Progenitor cell of endocrine pancreas (in vitro differentiated cells): ENCODE measurements at regions not wholly inside any gene's neighbourhood (a gene's known extent, or its start where the extent isn't known, plus 50 kb on each side); places are given as distances from the start of the nearest gene placed in this dataset.

Experiments
- DNase-seq: peaks from one replicate; pipeline ENCODE4 v3.0.0; 2021; ENCODE audit warnings: low spot score; ENCODE audit not compliant: unreplicated experiment
- H3K27ac Mint-ChIP-seq: 2 replicates; pipeline ENCODE4 v1.8.0; 2021; ENCODE audit warnings: mild to moderate bottlenecking, moderate library complexity, mixed read lengths
- H3K27me3 Mint-ChIP-seq: 2 replicates; pipeline ENCODE4 v1.8.0; 2021; ENCODE audit warnings: mixed read lengths
- H3K36me3 Mint-ChIP-seq: 2 replicates; pipeline ENCODE4 v1.8.0; 2022; ENCODE audit warnings: mixed read lengths; ENCODE audit not compliant: insufficient read depth
- H3K4me1 Mint-ChIP-seq: 2 replicates; pipeline ENCODE4 v1.8.0; 2021; ENCODE audit warnings: low read depth, mixed read lengths
- H3K4me3 Mint-ChIP-seq: 2 replicates; pipeline ENCODE4 v1.8.0; 2021; ENCODE audit warnings: low read depth, mild to moderate bottlenecking, moderate library complexity, mixed read lengths
- H3K9me3 Mint-ChIP-seq: 2 replicates; pipeline ENCODE4 v1.8.0; 2021; ENCODE audit warnings: low read depth, mixed read lengths
- CTCF ChIP-seq: fragments of 200-600 bp; sonication (generic); IDR thresholded peaks from one replicate; pipeline ENCODE4 v1.5.0; 2021; ENCODE audit warnings: antibody characterized with exemption, mild to moderate bottlenecking; ENCODE audit not compliant: unreplicated experiment

DNA sequence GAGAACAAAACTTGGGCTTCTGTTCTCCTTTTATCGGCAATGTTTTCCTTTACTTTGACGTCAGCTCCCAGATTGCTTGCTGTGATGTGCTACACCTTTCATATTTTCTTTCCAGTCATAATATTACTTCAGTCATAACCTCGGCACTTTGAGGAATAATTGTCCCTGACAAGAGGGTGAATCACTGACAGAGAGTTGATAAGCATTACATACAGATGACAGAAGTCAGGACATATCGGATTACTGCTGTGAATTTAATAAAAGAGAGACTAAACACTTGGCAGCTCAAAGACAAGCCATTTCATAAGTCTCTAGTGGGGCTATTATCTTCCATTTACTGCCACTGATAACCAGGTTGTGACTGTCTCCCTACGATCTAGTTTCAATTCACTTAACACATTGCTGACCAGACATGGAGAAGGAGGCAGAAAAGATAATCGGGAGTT lies 362.1 kb upstream of the ARRDC4 start:
- no peak overlapping the region for H3K27ac Mint-ChIP-seq
- H3K36me3 Mint-ChIP-seq: no peaks in the 10 kb centered on the region
- TF ChIP-seq CTCF: no peak
- H3K9me3 Mint-ChIP-seq: no peaks in the 10 kb centered on the region
- peaks cover 9% of the 10 kb centered on the region for H3K27me3 Mint-ChIP-seq
- H3K4me3 Mint-ChIP-seq: no peak overlapping the region
- no peak for DNase-seq
- H3K4me1 Mint-ChIP-seq: peaks cover 2% of the 10 kb centered on the region

- Mint-ChIP-seq H3K4me3 (no peak overlapping the region), H3K27ac (no peak overlapping the region), H3K36me3 (no peaks in the 10 kb centered on the region), H3K9me3 (no peaks in the 10 kb centered on the region), H3K4me1 (no peaks in the 10 kb centered on the region), H3K27me3 (peaks cover 9% of the 10 kb centered on the region)
- TF ChIP-seq CTCF: no peak
- no peak for DNase-seq
Observed at GRCh38 chr15:97600190-97600589, 360.3 kb upstream of the ARRDC4 start.

DNA sequence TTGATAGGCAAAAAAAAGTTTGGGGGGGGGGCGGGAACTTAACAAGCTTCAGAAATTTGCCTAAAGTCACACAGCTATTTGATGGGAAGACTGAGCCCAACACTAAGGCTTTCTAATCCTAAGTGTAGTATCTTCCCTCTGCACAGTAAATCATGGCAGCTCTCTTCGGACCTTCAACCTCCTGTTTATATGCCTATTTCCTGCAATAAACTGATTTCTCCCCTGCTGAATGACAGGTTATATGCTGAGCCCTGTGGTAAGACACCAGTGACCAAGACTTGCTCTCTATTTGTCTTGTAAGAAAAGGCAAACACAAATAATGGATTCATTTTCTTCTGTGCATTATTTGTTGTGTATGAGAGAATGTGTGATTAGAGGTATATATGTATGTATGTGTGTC lies 355.8 kb upstream of the ARRDC4 start:
- no peak for DNase-seq
- no peaks in the 10 kb centered on the region for H3K9me3 Mint-ChIP-seq
- no peaks in the 10 kb centered on the region for H3K36me3 Mint-ChIP-seq
- TF ChIP-seq CTCF: no peak
- H3K4me1 Mint-ChIP-seq: no peaks in the 10 kb centered on the region
- H3K27ac Mint-ChIP-seq: no peak overlapping the region
- H3K27me3 Mint-ChIP-seq: no peaks in the 10 kb centered on the region
- no peak overlapping the region for H3K4me3 Mint-ChIP-seq

DNA sequence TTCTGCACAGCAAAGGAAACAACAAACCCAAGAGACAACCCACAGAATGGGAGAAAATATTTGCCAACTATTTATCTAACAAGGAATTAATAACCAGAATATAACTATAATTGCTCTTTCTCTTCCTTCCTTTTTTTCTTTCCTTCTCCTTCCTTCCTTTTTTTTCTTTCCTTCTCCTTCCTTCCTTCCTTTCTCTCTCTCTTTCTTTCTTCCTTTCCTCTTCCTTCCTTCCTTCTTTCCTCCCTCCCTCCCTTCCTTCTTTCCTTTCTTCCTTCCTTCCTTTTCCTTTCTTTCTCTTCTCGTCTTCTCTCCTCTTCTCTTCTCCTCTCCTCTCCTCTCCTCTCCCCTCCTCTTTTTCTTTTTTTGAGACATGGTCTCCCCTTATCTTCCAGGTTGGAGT lies 345.4 kb upstream of the ARRDC4 start:
- Mint-ChIP-seq H3K27ac (no peak overlapping the region), H3K36me3 (no peaks in the 10 kb centered on the region), H3K4me3 (no peak overlapping the region), H3K9me3 (peaks cover 22% of the 10 kb centered on the region), H3K27me3 (no peaks in the 10 kb centered on the region), H3K4me1 (no peaks in the 10 kb centered on the region)
- no peak for DNase-seq
- no peak for TF ChIP-seq CTCF

DNA sequence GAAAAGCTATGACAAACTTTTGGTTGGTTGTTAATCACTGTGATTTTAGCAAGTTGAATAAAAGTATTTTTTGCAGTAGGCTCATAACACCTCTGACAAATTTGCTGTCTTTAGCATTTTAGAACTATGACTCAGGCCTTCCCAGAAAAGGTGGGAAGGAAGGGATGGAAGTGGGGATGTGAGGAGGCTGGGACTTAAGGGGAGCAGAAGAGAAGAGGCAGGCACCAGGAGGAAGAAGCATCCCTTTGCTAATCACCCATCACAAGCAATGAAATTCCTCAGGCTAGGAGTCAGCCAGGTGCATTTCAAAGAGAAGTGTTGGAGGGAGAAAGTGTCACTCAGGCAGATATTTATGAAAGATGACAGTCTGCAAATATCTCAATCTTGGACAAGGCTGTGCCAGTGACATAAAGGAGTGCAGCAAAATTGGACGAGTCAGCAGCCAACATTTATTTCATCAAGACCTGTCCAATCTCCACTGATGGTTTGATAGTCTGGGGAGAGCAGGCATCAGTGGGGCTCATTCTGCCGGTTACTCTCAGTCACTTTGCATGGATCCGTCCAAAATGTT lies 337.3 kb upstream of the ARRDC4 start:
- no peaks in the 10 kb centered on the region for H3K36me3 Mint-ChIP-seq
- no peak for DNase-seq
- no peak for TF ChIP-seq CTCF
- H3K4me3 Mint-ChIP-seq: no peak overlapping the region
- H3K27ac Mint-ChIP-seq: no peak overlapping the region
- peaks cover 2% of the 10 kb centered on the region for H3K27me3 Mint-ChIP-seq
- no peaks in the 10 kb centered on the region for H3K9me3 Mint-ChIP-seq
- no peaks in the 10 kb centered on the region for H3K4me1 Mint-ChIP-seq
